Fibroblast of lung (primary cell): ENCODE measurements at regions not wholly inside any gene's neighbourhood (a gene's known extent, or its start where the extent isn't known, plus 50 kb on each side); places are given as distances from the start of the nearest gene placed in this dataset.

Experiments
- EZH2 ChIP-seq: IDR thresholded peaks from 2 replicates; pipeline ENCODE4 v1.5.1; 2012; ENCODE audit warnings: low read length, control low read depth, mild to moderate bottlenecking; ENCODE audit errors: missing control alignments
- TF ChIP-seq, protein P1 (sequence below), 2 donors: IDR thresholded peaks in 1 of 2; conservative IDR thresholded peaks in 1 of 2; 1 replicate in 1 of 2; 2 replicates in 1 of 2; pipeline ENCODE4 v1.5.1; 2011 to 2012; ENCODE audit warnings: low read length in 2 of 2, control low read depth in 1 of 2, inconsistent platforms in 1 of 2, low read depth in 1 of 2, mild to moderate bottlenecking in 1 of 2

DNA sequence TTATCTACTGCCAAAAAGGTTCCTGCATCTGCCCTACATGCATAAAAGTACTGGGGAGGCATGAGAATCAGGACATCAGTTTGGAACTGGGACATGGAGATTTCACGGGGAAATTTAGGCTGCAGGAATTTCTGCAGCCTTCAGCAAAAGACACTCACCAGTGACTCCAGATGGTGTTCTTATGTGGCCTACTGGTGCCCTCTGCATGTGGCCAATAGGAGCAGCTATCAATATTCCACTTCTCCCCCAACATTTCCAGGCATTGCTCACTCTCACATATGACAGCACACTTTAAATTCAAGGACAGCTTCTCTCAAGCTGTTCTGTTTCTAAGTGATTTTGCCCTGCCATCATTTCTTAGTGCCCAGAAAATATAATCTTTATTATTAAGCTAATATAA lies 570.5 kb upstream of the ARGLU1 start:
- TF ChIP-seq, protein P1, sequence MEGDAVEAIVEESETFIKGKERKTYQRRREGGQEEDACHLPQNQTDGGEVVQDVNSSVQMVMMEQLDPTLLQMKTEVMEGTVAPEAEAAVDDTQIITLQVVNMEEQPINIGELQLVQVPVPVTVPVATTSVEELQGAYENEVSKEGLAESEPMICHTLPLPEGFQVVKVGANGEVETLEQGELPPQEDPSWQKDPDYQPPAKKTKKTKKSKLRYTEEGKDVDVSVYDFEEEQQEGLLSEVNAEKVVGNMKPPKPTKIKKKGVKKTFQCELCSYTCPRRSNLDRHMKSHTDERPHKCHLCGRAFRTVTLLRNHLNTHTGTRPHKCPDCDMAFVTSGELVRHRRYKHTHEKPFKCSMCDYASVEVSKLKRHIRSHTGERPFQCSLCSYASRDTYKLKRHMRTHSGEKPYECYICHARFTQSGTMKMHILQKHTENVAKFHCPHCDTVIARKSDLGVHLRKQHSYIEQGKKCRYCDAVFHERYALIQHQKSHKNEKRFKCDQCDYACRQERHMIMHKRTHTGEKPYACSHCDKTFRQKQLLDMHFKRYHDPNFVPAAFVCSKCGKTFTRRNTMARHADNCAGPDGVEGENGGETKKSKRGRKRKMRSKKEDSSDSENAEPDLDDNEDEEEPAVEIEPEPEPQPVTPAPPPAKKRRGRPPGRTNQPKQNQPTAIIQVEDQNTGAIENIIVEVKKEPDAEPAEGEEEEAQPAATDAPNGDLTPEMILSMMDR (conservative IDR thresholded peaks at IDR 0.05 in 1 of 2, IDR thresholded peaks at IDR 0.05 in 1 of 2; ENCODE audit: low read depth in 1 of 2, low read length in 2 of 2) = no peak
- TF ChIP-seq EZH2 = no peak
